CD4-positive, alpha-beta T cell treated with Interleukin-21 for 1 hour (primary cell): ENCODE measurements at regions not wholly inside any gene's neighbourhood (a gene's known extent, or its start where the extent isn't known, plus 50 kb on each side); places are given as distances from the start of the nearest gene placed in this dataset.

ENCODE experiments used
- DNase-seq: peaks from one replicate; pipeline ENCODE4 v3.0.0-alpha.2; 2020

- DNase-seq: no peak
Observed at GRCh38 chr5:18050776-18051175, 416.5 kb downstream of the TAF11L14 start.

GRCh38 chr5:18051953-18052352 lies 417.7 kb downstream of the TAF11L14 start:
- DNase-seq: no peak

- no peak for DNase-seq
Observed at GRCh38 chr5:18052569-18052968, 418.3 kb downstream of the TAF11L14 start.

- DNase-seq: no peak
Observed at GRCh38 chr5:18057725-18058124, 423.5 kb downstream of the TAF11L14 start.

- no peak for DNase-seq
Observed at GRCh38 chr5:18067615-18068014, 433.4 kb downstream of the TAF11L14 start.

- no peak for DNase-seq
Observed at GRCh38 chr5:18068826-18069225, 434.6 kb downstream of the TAF11L14 start.

GRCh38 chr5:18069790-18070189 lies 435.5 kb downstream of the TAF11L14 start:
- DNase-seq: no peak

GRCh38 chr5:18072600-18072999 lies 438.3 kb downstream of the TAF11L14 start:
- DNase-seq: no peak

- DNase-seq: no peak
Observed at GRCh38 chr5:18074961-18075360, 440.7 kb downstream of the TAF11L14 start.

GRCh38 chr5:18078157-18078556 lies 443.9 kb downstream of the TAF11L14 start:
- DNase-seq: no peak

GRCh38 chr5:18079831-18080230 lies 445.6 kb downstream of the TAF11L14 start:
- DNase-seq: no peak

GRCh38 chr5:18088020-18088579 lies 453.8 kb downstream of the TAF11L14 start:
- no peak for DNase-seq

GRCh38 chr5:18090177-18090576 lies 455.9 kb downstream of the TAF11L14 start:
- no peak for DNase-seq

GRCh38 chr5:18091142-18091541 lies 456.9 kb downstream of the TAF11L14 start:
- DNase-seq: no peak

GRCh38 chr5:18091758-18092157 lies 457.5 kb downstream of the TAF11L14 start:
- no peak for DNase-seq

GRCh38 chr5:18095061-18095460 lies 460.8 kb downstream of the TAF11L14 start:
- no peak for DNase-seq

GRCh38 chr5:18097817-18098216 lies 463.6 kb downstream of the TAF11L14 start:
- DNase-seq: no peak

- DNase-seq: no peak
Observed at GRCh38 chr5:18098691-18099090, 464.4 kb downstream of the TAF11L14 start.

- DNase-seq: no peak
Observed at GRCh38 chr5:18099261-18099660, 465.0 kb downstream of the TAF11L14 start.

GRCh38 chr5:18101532-18101931 lies 467.3 kb downstream of the TAF11L14 start:
- no peak for DNase-seq

- no peak for DNase-seq
Observed at GRCh38 chr5:18102733-18103132, 468.5 kb downstream of the TAF11L14 start.

- DNase-seq: no peak
Observed at GRCh38 chr5:18105449-18105848, 471.2 kb downstream of the TAF11L14 start.

- no peak for DNase-seq
Observed at GRCh38 chr5:18111906-18112465, 477.7 kb downstream of the TAF11L14 start.

GRCh38 chr5:18113721-18114120 lies 479.5 kb downstream of the TAF11L14 start:
- no peak for DNase-seq

GRCh38 chr5:18114151-18114757 lies 480.0 kb downstream of the TAF11L14 start:
- no peak for DNase-seq
